GM12878 (cell line): ENCODE measurements at regions not wholly inside any gene's neighbourhood (a gene's known extent, or its start where the extent isn't known, plus 50 kb on each side); places are given as distances from the start of the nearest gene placed in this dataset.

Source experiments
- ATAC-seq: fragments of 200-7000 bp; cut with Tn5 transposase; 3 replicates; pipeline ENCODE4 v1.9.1; 2020; ENCODE audit warnings: mild to moderate bottlenecking, moderate library complexity
- BruUV-seq: library from RNA; stranded (reverse); fragments of 400-500 nt; replicated peaks from 2 replicates; lab custom pipeline; 2021; lab: Mats Ljungman, UMichigan
- CTCF ChIA-PET: fragments of 300-600 bp; sonication (Branson Sonifier 250); formaldehyde crosslinking; extraction: SDS; loops from one replicate; lab custom pipeline; 2021; ENCODE audit warnings: inconsistent platforms; lab: Yijun Ruan, JAX
- POLR2A ChIA-PET: fragments of 350-600 bp; formaldehyde crosslinking; extraction: SDS; loops from one replicate; lab custom pipeline; 2021; ENCODE audit warnings: inconsistent platforms; lab: Charles Lee
- RAD21 ChIA-PET: fragments of 300-600 bp; sonication (Branson Sonifier 250); formaldehyde crosslinking; loops from one replicate; lab custom pipeline; 2023; ENCODE audit warnings: antibody characterized with exemption; ENCODE audit not compliant: unreplicated experiment; lab: Charles Lee
- SMC1A ChIA-PET: fragments of 300-600 bp; sonication (Branson Sonifier 250); formaldehyde crosslinking; loops from one replicate; lab custom pipeline; 2023; ENCODE audit not compliant: unreplicated experiment, uncharacterized antibody; lab: Charles Lee
- DNase-seq: peaks from one replicate; pipeline ENCODE4 v3.0.0-alpha.2; 2011; ENCODE audit warnings: low read depth, low spot score
- FAIRE-seq: peaks from 3 replicates; lab custom pipeline; 2011; peaks lifted over from hg19 to GRCh38; lab: Jason Lieb, UNC
- H2AFZ ChIP-seq: 2 replicates; pipeline ENCODE4 v1.6.0; 2011; ENCODE audit warnings: low read depth, low read length, control low read depth; ENCODE audit not compliant: control insufficient read depth
- H3K27ac ChIP-seq: 2 replicates; pipeline ENCODE4 v1.5.1; 2011; ENCODE audit warnings: control low read depth; ENCODE audit not compliant: control insufficient read depth, insufficient read depth
- H3K27me3 ChIP-seq, 2 experiments: replicated peaks in 1 of 2; 2 replicates each; pipeline versions ENCODE4 v1.6.0 to v1.6.1; 2011; ENCODE audit warnings: low read length in 1 of 2; ENCODE audit not compliant: control insufficient read depth in 2 of 2, insufficient read depth in 2 of 2
- H3K36me3 ChIP-seq, 2 experiments: 2 replicates each; pipeline ENCODE4 v1.5.1; 2011; ENCODE audit warnings: low read length in 1 of 2; ENCODE audit not compliant: control insufficient read depth in 2 of 2, insufficient read depth in 2 of 2
- H3K4me1 ChIP-seq: 2 replicates; pipeline ENCODE4 v1.6.1; 2011; ENCODE audit warnings: mild to moderate bottlenecking, low read length, moderate library complexity, mixed read lengths; ENCODE audit not compliant: control insufficient read depth, insufficient read depth
- H3K4me2 ChIP-seq: 2 replicates; pipeline ENCODE4 v1.6.0; 2011; ENCODE audit warnings: control low read depth; ENCODE audit not compliant: control insufficient read depth, insufficient read depth
- H3K4me3 ChIP-seq: fragments of 200-600 bp; sonication (generic); 2 replicates; pipeline ENCODE4 v1.5.1; 2016
- H3K79me2 ChIP-seq: 2 replicates; pipeline ENCODE4 v1.6.0; 2011; ENCODE audit warnings: low read length; ENCODE audit not compliant: control insufficient read depth, insufficient read depth
- H3K9ac ChIP-seq: 2 replicates; pipeline ENCODE4 v1.8.0; 2011; ENCODE audit warnings: low read length, control low read depth, mixed read lengths; ENCODE audit not compliant: control insufficient read depth, insufficient read depth
- H3K9me3 ChIP-seq: replicated peaks from 3 replicates; pipeline ENCODE4 v1.5.1; 2011; ENCODE audit warnings: mild to moderate bottlenecking, low read length; ENCODE audit not compliant: control insufficient read depth, insufficient read depth
- H4K20me1 ChIP-seq: 2 replicates; pipeline ENCODE4 v1.6.0; 2011; ENCODE audit not compliant: control insufficient read depth, insufficient read depth
- HDAC6 ChIP-seq: fragments of 200-600 bp; sonication (generic); IDR thresholded peaks from one replicate; pipeline ENCODE4 v1.8.0; 2017; ENCODE audit warnings: antibody characterized with exemption; ENCODE audit not compliant: unreplicated experiment
- RCOR1 ChIP-seq: conservative IDR thresholded peaks from 2 replicates; pipeline ENCODE4 v1.6.1; 2012; ENCODE audit warnings: low read depth, low read length, improper control_type of control experiment
- WGBS: methylation state at CpG from one replicate; pipeline ENCODE4 v1.1.6; 2016; ENCODE audit warnings: low lambda C conversion rate; ENCODE audit not compliant: insufficient replicate concordance, insufficient coverage; ENCODE audit errors: missing lambda C conversion rate; 5-methylcytosine and 5-hydroxymethylcytosine counted together
- in situ Hi-C: fragments of 300-500 bp; cut with MboI; formaldehyde crosslinking; loops from 9 replicates; pipeline ENCODE4 v1.14.3; 2018; ENCODE audit warnings: mixed read lengths
- intact Hi-C: fragments of 100-400 bp; cut with micrococcal nuclease; formaldehyde crosslinking; loops from one replicate; pipeline ENCODE4 v1.14.2; 2022; ENCODE audit not compliant: unreplicated experiment
- TF ChIP-seq, protein P1 (sequence below): fragments of 450-650 bp; formaldehyde crosslinking; IDR thresholded peaks from 2 replicates; pipeline ENCODE4 v1.4.0; 2020; ENCODE audit warnings: mild to moderate bottlenecking, moderate library complexity

DNA sequence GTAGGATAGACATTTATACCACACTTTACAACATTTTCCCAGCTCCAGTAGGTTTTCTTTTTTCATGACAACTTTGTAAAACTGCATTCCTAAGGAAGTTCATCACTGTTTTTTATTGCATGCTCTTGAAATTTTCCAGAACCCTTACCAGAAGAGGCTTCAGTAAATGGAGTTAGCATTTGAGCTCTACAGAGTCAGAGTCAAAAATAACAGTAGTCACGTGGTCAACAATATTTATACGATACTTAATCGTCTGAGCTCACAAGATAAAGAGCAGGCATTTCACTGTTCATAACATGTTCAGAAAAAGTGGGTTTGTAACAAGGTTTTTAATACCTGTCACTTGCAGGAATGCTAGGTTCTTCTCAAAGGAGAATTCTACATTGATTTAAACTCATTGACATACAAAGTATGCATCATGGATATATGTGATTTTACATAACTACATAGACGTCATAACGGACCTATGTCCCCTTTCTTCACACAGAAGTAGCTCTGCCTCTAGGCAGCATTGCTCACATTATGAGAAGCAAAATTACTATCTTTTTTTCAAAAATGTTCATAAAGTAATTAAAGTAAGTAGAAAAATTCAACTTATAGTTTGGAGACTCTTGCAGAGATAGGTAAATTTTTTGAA, 187.0 kb upstream of the COL3A1 start:
- Histone ChIP-seq H4K20me1 (no peaks in the 10 kb centered on the region), H3K9ac (no peak overlapping the region), H3K4me1 (no peaks in the 10 kb centered on the region), H3K9me3 (no peaks in the 10 kb centered on the region), H3K79me2 (no peaks in the 10 kb centered on the region), H3K4me3 (no peak overlapping the region)
- ATAC-seq, result no peak
- FAIRE-seq, result no peak
- DNase-seq, result no peak
- BruUV-seq, result no TSS peak
- CTCF ChIA-PET, result interaction anchor here (2.2 kb wide), 1 partner anchor 197 kb away, joined by 5 read pairs; no protein-coding TSS in a partner anchor
- TF ChIP-seq RCOR1 (no peak), HDAC6 (no peak)
- TF ChIP-seq, protein P1, sequence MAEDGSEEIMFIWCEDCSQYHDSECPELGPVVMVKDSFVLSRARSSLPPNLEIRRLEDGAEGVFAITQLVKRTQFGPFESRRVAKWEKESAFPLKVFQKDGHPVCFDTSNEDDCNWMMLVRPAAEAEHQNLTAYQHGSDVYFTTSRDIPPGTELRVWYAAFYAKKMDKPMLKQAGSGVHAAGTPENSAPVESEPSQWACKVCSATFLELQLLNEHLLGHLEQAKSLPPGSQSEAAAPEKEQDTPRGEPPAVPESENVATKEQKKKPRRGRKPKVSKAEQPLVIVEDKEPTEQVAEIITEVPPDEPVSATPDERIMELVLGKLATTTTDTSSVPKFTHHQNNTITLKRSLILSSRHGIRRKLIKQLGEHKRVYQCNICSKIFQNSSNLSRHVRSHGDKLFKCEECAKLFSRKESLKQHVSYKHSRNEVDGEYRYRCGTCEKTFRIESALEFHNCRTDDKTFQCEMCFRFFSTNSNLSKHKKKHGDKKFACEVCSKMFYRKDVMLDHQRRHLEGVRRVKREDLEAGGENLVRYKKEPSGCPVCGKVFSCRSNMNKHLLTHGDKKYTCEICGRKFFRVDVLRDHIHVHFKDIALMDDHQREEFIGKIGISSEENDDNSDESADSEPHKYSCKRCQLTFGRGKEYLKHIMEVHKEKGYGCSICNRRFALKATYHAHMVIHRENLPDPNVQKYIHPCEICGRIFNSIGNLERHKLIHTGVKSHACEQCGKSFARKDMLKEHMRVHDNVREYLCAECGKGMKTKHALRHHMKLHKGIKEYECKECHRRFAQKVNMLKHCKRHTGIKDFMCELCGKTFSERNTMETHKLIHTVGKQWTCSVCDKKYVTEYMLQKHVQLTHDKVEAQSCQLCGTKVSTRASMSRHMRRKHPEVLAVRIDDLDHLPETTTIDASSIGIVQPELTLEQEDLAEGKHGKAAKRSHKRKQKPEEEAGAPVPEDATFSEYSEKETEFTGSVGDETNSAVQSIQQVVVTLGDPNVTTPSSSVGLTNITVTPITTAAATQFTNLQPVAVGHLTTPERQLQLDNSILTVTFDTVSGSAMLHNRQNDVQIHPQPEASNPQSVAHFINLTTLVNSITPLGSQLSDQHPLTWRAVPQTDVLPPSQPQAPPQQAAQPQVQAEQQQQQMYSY (CRISPR knock-in tag), result no peak
- TF ChIP-seq, all 136 proteins: peak for 0
- no peak overlapping the region for H3K4me2 ChIP-seq
- no peaks in the 10 kb centered on the region for H3K36me3 ChIP-seq
- ChIA-PET RAD21 (no interaction called here), SMC1A (no interaction called here), POLR2A (no interaction called here)
- no peaks in the 10 kb centered on the region for H3K27me3 ChIP-seq
- WGBS, result 17% methylated on average over 5 of the region's 5 CpGs
- H2AFZ ChIP-seq, result no peak overlapping the region
- H3K27ac ChIP-seq, result no peak overlapping the region
- intact Hi-C loops (no loop called here), in situ Hi-C loops (no loop called here)
